ENCODE measurements at regions not wholly inside any gene's neighbourhood (a gene's known extent, or its start where the extent isn't known, plus 50 kb on each side); places are given as distances from the start of the nearest gene placed in this dataset.

DNA sequence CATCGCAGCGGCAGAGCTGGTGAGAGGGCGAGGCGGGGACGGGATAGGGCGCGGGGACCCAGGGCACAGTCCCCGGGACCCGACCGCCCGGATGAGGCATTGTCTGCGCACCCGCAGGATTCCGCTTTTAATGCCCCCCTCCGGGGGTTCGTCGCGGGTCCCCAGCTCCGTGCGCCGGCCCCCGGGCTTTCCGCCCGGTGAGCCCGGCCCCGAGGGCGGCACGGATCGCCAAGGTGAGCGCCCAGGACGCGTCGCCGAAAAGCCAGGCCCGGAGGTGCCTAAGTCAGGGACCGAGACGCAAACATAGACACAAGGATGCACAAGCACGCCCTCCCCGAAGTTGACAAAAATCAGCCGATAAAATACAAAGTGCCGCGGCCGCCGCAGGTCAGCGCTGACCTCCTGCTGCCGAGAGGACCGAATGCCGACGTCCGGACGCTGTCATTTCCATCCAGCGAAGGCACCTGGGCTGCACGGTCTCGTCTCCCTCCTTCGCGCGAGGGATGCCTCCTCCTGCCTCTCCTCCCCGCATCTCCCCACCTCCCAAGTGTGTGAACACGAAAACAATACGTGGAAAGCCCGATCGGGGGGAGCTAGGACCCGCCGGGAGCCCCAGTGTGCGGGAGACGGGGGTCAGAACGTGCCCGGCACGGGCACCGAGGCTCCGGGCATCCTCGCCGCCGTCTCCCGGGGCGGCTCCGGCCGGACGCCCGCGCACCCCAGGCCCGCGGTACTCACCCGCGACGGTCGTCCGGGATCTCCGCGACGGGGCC lies 101.1 kb upstream of the SOD1 start:
- no peak overlapping the region for H3K4ac ChIP-seq (ENCODE audit: low read depth, low read length)
- no peak overlapping the region for H2AFZ ChIP-seq (ENCODE audit: low read length)
- H4K91ac ChIP-seq (ENCODE audit: insufficient read length, low read depth, low read length), result no peak overlapping the region
- TF ChIP-seq, protein P1, sequence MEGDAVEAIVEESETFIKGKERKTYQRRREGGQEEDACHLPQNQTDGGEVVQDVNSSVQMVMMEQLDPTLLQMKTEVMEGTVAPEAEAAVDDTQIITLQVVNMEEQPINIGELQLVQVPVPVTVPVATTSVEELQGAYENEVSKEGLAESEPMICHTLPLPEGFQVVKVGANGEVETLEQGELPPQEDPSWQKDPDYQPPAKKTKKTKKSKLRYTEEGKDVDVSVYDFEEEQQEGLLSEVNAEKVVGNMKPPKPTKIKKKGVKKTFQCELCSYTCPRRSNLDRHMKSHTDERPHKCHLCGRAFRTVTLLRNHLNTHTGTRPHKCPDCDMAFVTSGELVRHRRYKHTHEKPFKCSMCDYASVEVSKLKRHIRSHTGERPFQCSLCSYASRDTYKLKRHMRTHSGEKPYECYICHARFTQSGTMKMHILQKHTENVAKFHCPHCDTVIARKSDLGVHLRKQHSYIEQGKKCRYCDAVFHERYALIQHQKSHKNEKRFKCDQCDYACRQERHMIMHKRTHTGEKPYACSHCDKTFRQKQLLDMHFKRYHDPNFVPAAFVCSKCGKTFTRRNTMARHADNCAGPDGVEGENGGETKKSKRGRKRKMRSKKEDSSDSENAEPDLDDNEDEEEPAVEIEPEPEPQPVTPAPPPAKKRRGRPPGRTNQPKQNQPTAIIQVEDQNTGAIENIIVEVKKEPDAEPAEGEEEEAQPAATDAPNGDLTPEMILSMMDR (conservative IDR thresholded peaks at IDR 0.05), result no peak
- H3K27ac ChIP-seq (ENCODE audit: insufficient read length, low read depth, low read length), result no peak overlapping the region
- H3K23me2 ChIP-seq (ENCODE audit: insufficient read length, low read depth, low read length, poor library complexity, severe bottlenecking), result peaks cover 17% of the 10 kb centered on the region
- H2BK20ac ChIP-seq (ENCODE audit: low read depth, low read length, poor library complexity, severe bottlenecking), result no peak overlapping the region
- peak overlapping the region; percentile 39 for H3K9ac ChIP-seq (ENCODE audit: extremely low read depth, insufficient read length, low read length)
- DNase-seq, result peak; percentile 48
- H2AK5ac ChIP-seq (ENCODE audit: insufficient read length, low read length), result no peak overlapping the region
- Mint-ChIP-seq H3K27me3 (ENCODE audit: low read depth) (peaks cover 32% of the 10 kb centered on the region), H3K9me3 (no peaks in the 10 kb centered on the region; a peak in 1 of 5 replicates), H3K27ac (no peak overlapping the region), H3K4me1 (peaks cover 57 to 58% of the 10 kb centered on the region in 2 experiments), H3K36me3 (ENCODE audit: insufficient read depth in 1 of 3, low read depth in 3 of 3) (peaks cover 0 to 8% (median 0%) of the 10 kb centered on the region in 3 experiments; a peak in 2 of 7 replicates), H3K4me3 (peak overlapping the region; percentile 76 to 89)
- no peaks in the 10 kb centered on the region; the same call in 1 of the 2 replicates for H3K27me3 ChIP-seq (ENCODE audit: insufficient read depth, low read length)
- no peaks in the 10 kb centered on the region for H3K79me1 ChIP-seq (ENCODE audit: insufficient read depth, low read depth, low read length, poor library complexity, severe bottlenecking)
- H4K5ac ChIP-seq (ENCODE audit: insufficient read length, low read depth, low read length), result no peak overlapping the region
- H3T11ph ChIP-seq (ENCODE audit: low read length), result no peak overlapping the region
- no peak overlapping the region for H2BK5ac ChIP-seq (ENCODE audit: insufficient read length, low read length)
- H3K18ac ChIP-seq (ENCODE audit: insufficient read length, low read depth, low read length), result no peak overlapping the region
- peak overlapping the region; percentile 91 for H3K4me2 ChIP-seq (ENCODE audit: insufficient read depth, insufficient read length, low read length)
- no peaks in the 10 kb centered on the region for H4K20me1 ChIP-seq (ENCODE audit: control insufficient read depth, insufficient read depth, insufficient read length)
- no peaks in the 10 kb centered on the region; the same call in 1 of the 2 replicates for H3K79me2 ChIP-seq (ENCODE audit: insufficient read depth, low read length)
- no peak overlapping the region for H2BK120ac ChIP-seq (ENCODE audit: low read depth, low read length, poor library complexity, severe bottlenecking)
- H2BK15ac ChIP-seq (ENCODE audit: low read depth, low read length), result no peak overlapping the region
- WGBS (ENCODE audit: extremely low coverage, insufficient read length, low lambda C conversion rate), result no CpG with 5 or more reads among the region's 91 CpGs
- no peaks in the 10 kb centered on the region for H3K9me3 ChIP-seq (ENCODE audit: control insufficient read depth, low read depth, low read length)
- no peak overlapping the region for H3K23ac ChIP-seq (ENCODE audit: insufficient read length, low read depth, low read length)
- H3K14ac ChIP-seq (ENCODE audit: insufficient read depth, low read length), result no peak overlapping the region; the same call in 1 of the 2 replicates
- H3K56ac ChIP-seq (ENCODE audit: insufficient read length, low read depth, low read length), result no peak overlapping the region
- H4K8ac ChIP-seq (replicated peaks; ENCODE audit: insufficient read length, low read depth, low read length), result no peak overlapping the region
- H3K4me1 ChIP-seq (ENCODE audit: insufficient read depth, low read length), result peaks cover 18% of the 10 kb centered on the region; the same call in 1 of the 2 replicates
- H2BK12ac ChIP-seq (ENCODE audit: insufficient read length, low read depth, low read length), result no peak overlapping the region
